ENCODE measurements at regions not wholly inside any gene's neighbourhood (a gene's known extent, or its start where the extent isn't known, plus 50 kb on each side); places are given as distances from the start of the nearest gene placed in this dataset.
"Not testable (repeated sequence)": the region's sequence is repeated elsewhere in the genome, so short reads cannot be mapped to it uniquely, and the experiment has no call there.

- WGBS, 2 experiments, result 85 to 93% methylated on average over 1 of the region's 1 CpG
- H3K4me3 ChIP-seq (ENCODE audit: insufficient read depth, low read depth, low read length), result no peak overlapping the region
- H3K9me3 ChIP-seq (ENCODE audit: control insufficient read depth, low read length), result no peaks in the 10 kb centered on the region
- H3K4me1 ChIP-seq (ENCODE audit: control insufficient read depth, insufficient read depth, low read length), result no peaks in the 10 kb centered on the region
- no peaks in the 10 kb centered on the region for H3K36me3 ChIP-seq (ENCODE audit: control insufficient read depth, insufficient read depth, low read length)
- no peaks in the 10 kb centered on the region for H3K27me3 ChIP-seq (ENCODE audit: control insufficient read depth, insufficient read depth, low read length, poor library complexity, severe bottlenecking)
- H3K27ac ChIP-seq (ENCODE audit: insufficient read depth, low read depth, low read length, poor library complexity, severe bottlenecking), result no peak overlapping the region
These were observed 198.5 kb downstream of the BLID start for GRCh38 chr11:121917482-121917881.

GRCh38 chr11:121914508-121915059 is 201.4 kb downstream of the BLID start:
- Histone ChIP-seq H3K4me3 (ENCODE audit: insufficient read depth, low read depth, low read length) (no peak overlapping the region), H3K27me3 (ENCODE audit: control insufficient read depth, insufficient read depth, low read length, poor library complexity, severe bottlenecking) (no peaks in the 10 kb centered on the region), H3K36me3 (ENCODE audit: control insufficient read depth, insufficient read depth, low read length) (no peaks in the 10 kb centered on the region), H3K9me3 (ENCODE audit: control insufficient read depth, low read length) (no peaks in the 10 kb centered on the region), H3K4me1 (ENCODE audit: control insufficient read depth, insufficient read depth, low read length) (no peaks in the 10 kb centered on the region), H3K27ac (ENCODE audit: insufficient read depth, low read depth, low read length, poor library complexity, severe bottlenecking) (no peak overlapping the region)
- WGBS, 2 experiments, result 82 to 95% methylated on average over 1 to 2 of the region's 2 CpGs

GRCh38 chr11:121909596-121909995 is 206.4 kb downstream of the BLID start:
- H3K4me3 ChIP-seq (ENCODE audit: insufficient read depth, low read depth, low read length), result no peak overlapping the region
- H3K36me3 ChIP-seq (ENCODE audit: control insufficient read depth, insufficient read depth, low read length), result no peaks in the 10 kb centered on the region
- H3K27me3 ChIP-seq (ENCODE audit: control insufficient read depth, insufficient read depth, low read length, poor library complexity, severe bottlenecking), result no peaks in the 10 kb centered on the region
- 87 to 94% methylated on average over 2 of the region's 2 CpGs for WGBS, 2 experiments
- no peaks in the 10 kb centered on the region for H3K9me3 ChIP-seq (ENCODE audit: control insufficient read depth, low read length)
- no peaks in the 10 kb centered on the region for H3K4me1 ChIP-seq (ENCODE audit: control insufficient read depth, insufficient read depth, low read length)
- H3K27ac ChIP-seq (ENCODE audit: insufficient read depth, low read depth, low read length, poor library complexity, severe bottlenecking), result no peak overlapping the region

GRCh38 chr11:121907379-121907778 is 208.6 kb downstream of the BLID start:
- Histone ChIP-seq H3K27me3 (ENCODE audit: control insufficient read depth, insufficient read depth, low read length, poor library complexity, severe bottlenecking) (no peaks in the 10 kb centered on the region), H3K36me3 (ENCODE audit: control insufficient read depth, insufficient read depth, low read length) (no peaks in the 10 kb centered on the region), H3K4me3 (ENCODE audit: insufficient read depth, low read depth, low read length) (no peak overlapping the region), H3K9me3 (ENCODE audit: control insufficient read depth, low read length) (no peaks in the 10 kb centered on the region), H3K4me1 (ENCODE audit: control insufficient read depth, insufficient read depth, low read length) (no peaks in the 10 kb centered on the region), H3K27ac (ENCODE audit: insufficient read depth, low read depth, low read length, poor library complexity, severe bottlenecking) (no peak overlapping the region)
- 91 to 94% methylated on average over 2 of the region's 2 CpGs for WGBS, 2 experiments

- H3K9me3 ChIP-seq (ENCODE audit: control insufficient read depth, low read length), result no peaks in the 10 kb centered on the region
- no peaks in the 10 kb centered on the region for H3K27me3 ChIP-seq (ENCODE audit: control insufficient read depth, insufficient read depth, low read length, poor library complexity, severe bottlenecking)
- WGBS, 2 experiments, result 87 to 88% methylated on average over 6 of the region's 6 CpGs
- no peaks in the 10 kb centered on the region for H3K36me3 ChIP-seq (ENCODE audit: control insufficient read depth, insufficient read depth, low read length)
- no peak overlapping the region for H3K27ac ChIP-seq (ENCODE audit: insufficient read depth, low read depth, low read length, poor library complexity, severe bottlenecking)
- no peak overlapping the region for H3K4me3 ChIP-seq (ENCODE audit: insufficient read depth, low read depth, low read length)
- no peaks in the 10 kb centered on the region for H3K4me1 ChIP-seq (ENCODE audit: control insufficient read depth, insufficient read depth, low read length)
These were observed 211.9 kb downstream of the BLID start for GRCh38 chr11:121904148-121904547.

- Histone ChIP-seq H3K36me3 (ENCODE audit: control insufficient read depth, insufficient read depth, low read length) (no peaks in the 10 kb centered on the region), H3K4me1 (ENCODE audit: control insufficient read depth, insufficient read depth, low read length) (no peaks in the 10 kb centered on the region), H3K4me3 (ENCODE audit: insufficient read depth, low read depth, low read length) (no peak overlapping the region), H3K9me3 (ENCODE audit: control insufficient read depth, low read length) (no peaks in the 10 kb centered on the region), H3K27ac (ENCODE audit: insufficient read depth, low read depth, low read length, poor library complexity, severe bottlenecking) (no peak overlapping the region), H3K27me3 (ENCODE audit: control insufficient read depth, insufficient read depth, low read length, poor library complexity, severe bottlenecking) (no peaks in the 10 kb centered on the region)
- 94 to 96% methylated on average over 4 of the region's 4 CpGs for WGBS, 2 experiments
These were observed 214.1 kb downstream of the BLID start for GRCh38 chr11:121901886-121902285.

- H3K27me3 ChIP-seq (ENCODE audit: control insufficient read depth, insufficient read depth, low read length, poor library complexity, severe bottlenecking); H3K27ac ChIP-seq (ENCODE audit: insufficient read depth, low read depth, low read length, poor library complexity, severe bottlenecking); H3K36me3 ChIP-seq (ENCODE audit: control insufficient read depth, insufficient read depth, low read length); H3K4me1 ChIP-seq (ENCODE audit: control insufficient read depth, insufficient read depth, low read length); H3K9me3 ChIP-seq (ENCODE audit: control insufficient read depth, low read length); H3K4me3 ChIP-seq (ENCODE audit: insufficient read depth, low read depth, low read length): not testable (repeated sequence)
- WGBS, 2 experiments, result 79 to 85% methylated on average over 2 of the region's 2 CpGs
These were observed 214.6 kb downstream of the BLID start for GRCh38 chr11:121901417-121901816.

GRCh38 chr11:121899520-121899919 is 216.5 kb downstream of the BLID start:
- Histone ChIP-seq H3K27me3 (ENCODE audit: control insufficient read depth, insufficient read depth, low read length, poor library complexity, severe bottlenecking) (no peaks in the 10 kb centered on the region), H3K4me1 (ENCODE audit: control insufficient read depth, insufficient read depth, low read length) (no peaks in the 10 kb centered on the region), H3K4me3 (ENCODE audit: insufficient read depth, low read depth, low read length) (no peak overlapping the region), H3K27ac (ENCODE audit: insufficient read depth, low read depth, low read length, poor library complexity, severe bottlenecking) (no peak overlapping the region), H3K36me3 (ENCODE audit: control insufficient read depth, insufficient read depth, low read length) (no peaks in the 10 kb centered on the region), H3K9me3 (ENCODE audit: control insufficient read depth, low read length) (no peaks in the 10 kb centered on the region)
- 95 to 96% methylated on average over 4 of the region's 4 CpGs for WGBS, 2 experiments

- Histone ChIP-seq H3K36me3 (ENCODE audit: control insufficient read depth, insufficient read depth, low read length) (no peaks in the 10 kb centered on the region), H3K27me3 (ENCODE audit: control insufficient read depth, insufficient read depth, low read length, poor library complexity, severe bottlenecking) (no peaks in the 10 kb centered on the region), H3K4me3 (ENCODE audit: insufficient read depth, low read depth, low read length) (no peak overlapping the region), H3K9me3 (ENCODE audit: control insufficient read depth, low read length) (no peaks in the 10 kb centered on the region), H3K27ac (ENCODE audit: insufficient read depth, low read depth, low read length, poor library complexity, severe bottlenecking) (no peak overlapping the region), H3K4me1 (ENCODE audit: control insufficient read depth, insufficient read depth, low read length) (no peaks in the 10 kb centered on the region)
- 94 to 95% methylated on average over 7 of the region's 7 CpGs for WGBS, 2 experiments
These were observed 217.1 kb downstream of the BLID start for GRCh38 chr11:121898903-121899302.

- no peak overlapping the region for H3K27ac ChIP-seq (ENCODE audit: insufficient read depth, low read depth, low read length, poor library complexity, severe bottlenecking)
- WGBS, 2 experiments, result 92 to 93% methylated on average over 1 of the region's 1 CpG
- H3K4me1 ChIP-seq (ENCODE audit: control insufficient read depth, insufficient read depth, low read length), result peaks cover 6% of the 10 kb centered on the region
- no peaks in the 10 kb centered on the region for H3K27me3 ChIP-seq (ENCODE audit: control insufficient read depth, insufficient read depth, low read length, poor library complexity, severe bottlenecking)
- no peaks in the 10 kb centered on the region for H3K9me3 ChIP-seq (ENCODE audit: control insufficient read depth, low read length)
- no peak overlapping the region for H3K4me3 ChIP-seq (ENCODE audit: insufficient read depth, low read depth, low read length)
- H3K36me3 ChIP-seq (ENCODE audit: control insufficient read depth, insufficient read depth, low read length), result no peaks in the 10 kb centered on the region
These were observed 220.1 kb downstream of the BLID start for GRCh38 chr11:121895919-121896318.

- Histone ChIP-seq H3K4me3 (ENCODE audit: insufficient read depth, low read depth, low read length) (no peak overlapping the region), H3K27ac (ENCODE audit: insufficient read depth, low read depth, low read length, poor library complexity, severe bottlenecking) (no peak overlapping the region), H3K4me1 (ENCODE audit: control insufficient read depth, insufficient read depth, low read length) (peaks cover 6% of the 10 kb centered on the region), H3K36me3 (ENCODE audit: control insufficient read depth, insufficient read depth, low read length) (no peaks in the 10 kb centered on the region), H3K27me3 (ENCODE audit: control insufficient read depth, insufficient read depth, low read length, poor library complexity, severe bottlenecking) (no peaks in the 10 kb centered on the region), H3K9me3 (ENCODE audit: control insufficient read depth, low read length) (no peaks in the 10 kb centered on the region)
- WGBS, 2 experiments, result 85 to 95% methylated on average over 3 of the region's 3 CpGs
These were observed 221.4 kb downstream of the BLID start for GRCh38 chr11:121894581-121894980.
